GM12872 (cell line): ENCODE measurements at regions not wholly inside any gene's neighbourhood (a gene's known extent, or its start where the extent isn't known, plus 50 kb on each side); places are given as distances from the start of the nearest gene placed in this dataset.

ENCODE experiments used
- CTCF ChIP-seq: IDR thresholded peaks from 3 replicates; pipeline ENCODE4 v1.5.1; 2011; ENCODE audit warnings: low read depth, mild to moderate bottlenecking, low read length, moderate library complexity; ENCODE audit not compliant: insufficient read depth

- no peak for TF ChIP-seq CTCF
Observed at GRCh38 chr5:173448856-173449255, 120.6 kb upstream of the STC2 start.

GRCh38 chr5:173443971-173444370 lies 115.8 kb upstream of the STC2 start:
- TF ChIP-seq CTCF = no peak

GRCh38 chr5:173441053-173441628 lies 112.9 kb upstream of the STC2 start:
- no peak for TF ChIP-seq CTCF

- TF ChIP-seq CTCF = no peak
Observed at GRCh38 chr5:173438951-173439350, 110.7 kb upstream of the STC2 start.

GRCh38 chr5:173435447-173435846 lies 107.2 kb upstream of the STC2 start:
- no peak for TF ChIP-seq CTCF

- no peak for TF ChIP-seq CTCF
Observed at GRCh38 chr5:173434270-173434669, 106.1 kb upstream of the STC2 start.

GRCh38 chr5:173430394-173430793 lies 102.2 kb upstream of the STC2 start:
- no peak for TF ChIP-seq CTCF
